ENCODE measurements at regions not wholly inside any gene's neighbourhood (a gene's known extent, or its start where the extent isn't known, plus 50 kb on each side); places are given as distances from the start of the nearest gene placed in this dataset.

DNA sequence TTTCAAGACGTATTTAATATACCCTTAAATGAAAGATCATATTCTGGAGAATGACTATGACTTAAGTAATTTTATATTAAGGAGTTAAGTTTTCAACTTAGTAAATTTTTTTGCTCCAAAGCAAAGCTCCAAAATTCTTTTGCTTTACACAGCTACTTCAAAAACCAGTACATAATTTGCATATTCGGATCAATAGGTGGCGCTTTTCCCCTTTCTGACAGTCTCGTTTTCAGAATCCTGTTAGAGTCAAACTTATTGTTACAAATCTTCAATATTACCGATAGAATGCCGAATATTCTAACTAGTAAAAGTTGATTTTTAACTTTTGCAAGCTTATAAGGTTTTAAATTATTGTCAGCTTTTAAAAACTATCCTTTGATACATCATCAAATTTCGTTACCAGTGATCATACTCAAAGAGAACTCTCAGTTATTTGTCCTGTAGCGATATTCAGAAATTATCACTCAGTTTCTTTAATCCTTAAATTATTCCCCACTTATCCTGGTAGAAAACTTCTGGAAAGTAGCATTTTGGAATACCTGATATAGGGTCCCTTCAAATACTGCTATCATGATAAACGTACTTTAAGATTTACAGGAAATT, 852.7 kb upstream of the KLHL1 start:
- TF ChIP-seq SMC3 (IDR thresholded peaks at IDR 0.05; ENCODE audit: low read length) (no peak), ETV6 (CRISPR knock-in tag; conservative IDR thresholded peaks at IDR 0.05) (no peak), POLR2A (IDR thresholded peaks at IDR 0.05; ENCODE audit: insufficient read depth in 1 of 2, low read depth in 2 of 2, low read length in 2 of 2) (no peak), ZBTB42 (CRISPR knock-in tag; IDR thresholded peaks at IDR 0.05) (no peak), NFKB2 (CRISPR knock-in tag; IDR thresholded peaks at IDR 0.05; ENCODE audit: borderline replicate concordance) (no peak), EZH2 (conservative IDR thresholded peaks at IDR 0.05; ENCODE audit: low read depth, low read length) (no peak), MAFF (IDR thresholded peaks at IDR 0.05; ENCODE audit: low read depth, low read length) (no peak), KMT2A (CRISPR knock-in tag; IDR thresholded peaks at IDR 0.05) (no peak), SP1 (IDR thresholded peaks at IDR 0.05) (no peak), SP1 (CRISPR knock-in tag; IDR thresholded peaks at IDR 0.05) (no peak), PHF20 (CRISPR knock-in tag; IDR thresholded peaks at IDR 0.05) (no peak), TARDBP (CRISPR knock-in tag; IDR thresholded peaks at IDR 0.05) (no peak)
- TF ChIP-seq, protein P1, sequence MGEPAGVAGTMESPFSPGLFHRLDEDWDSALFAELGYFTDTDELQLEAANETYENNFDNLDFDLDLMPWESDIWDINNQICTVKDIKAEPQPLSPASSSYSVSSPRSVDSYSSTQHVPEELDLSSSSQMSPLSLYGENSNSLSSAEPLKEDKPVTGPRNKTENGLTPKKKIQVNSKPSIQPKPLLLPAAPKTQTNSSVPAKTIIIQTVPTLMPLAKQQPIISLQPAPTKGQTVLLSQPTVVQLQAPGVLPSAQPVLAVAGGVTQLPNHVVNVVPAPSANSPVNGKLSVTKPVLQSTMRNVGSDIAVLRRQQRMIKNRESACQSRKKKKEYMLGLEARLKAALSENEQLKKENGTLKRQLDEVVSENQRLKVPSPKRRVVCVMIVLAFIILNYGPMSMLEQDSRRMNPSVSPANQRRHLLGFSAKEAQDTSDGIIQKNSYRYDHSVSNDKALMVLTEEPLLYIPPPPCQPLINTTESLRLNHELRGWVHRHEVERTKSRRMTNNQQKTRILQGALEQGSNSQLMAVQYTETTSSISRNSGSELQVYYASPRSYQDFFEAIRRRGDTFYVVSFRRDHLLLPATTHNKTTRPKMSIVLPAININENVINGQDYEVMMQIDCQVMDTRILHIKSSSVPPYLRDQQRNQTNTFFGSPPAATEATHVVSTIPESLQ (CRISPR knock-in tag; conservative IDR thresholded peaks at IDR 0.05) = no peak
- TF ChIP-seq, protein P2, sequence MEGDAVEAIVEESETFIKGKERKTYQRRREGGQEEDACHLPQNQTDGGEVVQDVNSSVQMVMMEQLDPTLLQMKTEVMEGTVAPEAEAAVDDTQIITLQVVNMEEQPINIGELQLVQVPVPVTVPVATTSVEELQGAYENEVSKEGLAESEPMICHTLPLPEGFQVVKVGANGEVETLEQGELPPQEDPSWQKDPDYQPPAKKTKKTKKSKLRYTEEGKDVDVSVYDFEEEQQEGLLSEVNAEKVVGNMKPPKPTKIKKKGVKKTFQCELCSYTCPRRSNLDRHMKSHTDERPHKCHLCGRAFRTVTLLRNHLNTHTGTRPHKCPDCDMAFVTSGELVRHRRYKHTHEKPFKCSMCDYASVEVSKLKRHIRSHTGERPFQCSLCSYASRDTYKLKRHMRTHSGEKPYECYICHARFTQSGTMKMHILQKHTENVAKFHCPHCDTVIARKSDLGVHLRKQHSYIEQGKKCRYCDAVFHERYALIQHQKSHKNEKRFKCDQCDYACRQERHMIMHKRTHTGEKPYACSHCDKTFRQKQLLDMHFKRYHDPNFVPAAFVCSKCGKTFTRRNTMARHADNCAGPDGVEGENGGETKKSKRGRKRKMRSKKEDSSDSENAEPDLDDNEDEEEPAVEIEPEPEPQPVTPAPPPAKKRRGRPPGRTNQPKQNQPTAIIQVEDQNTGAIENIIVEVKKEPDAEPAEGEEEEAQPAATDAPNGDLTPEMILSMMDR (CRISPR knock-in tag; IDR thresholded peaks at IDR 0.05) = peak; percentile 58
